Suprapubic skin (tissue), 4 donors: ENCODE measurements at regions not wholly inside any gene's neighbourhood (a gene's known extent, or its start where the extent isn't known, plus 50 kb on each side); places are given as distances from the start of the nearest gene placed in this dataset.

Experiments used
- EP300 ChIP-seq: sonication (generic); formaldehyde crosslinking; IDR thresholded peaks from one replicate; pipeline ENCODE4 v1.6.1; 2017; ENCODE audit warnings: antibody characterized with exemption
- POLR2A ChIP-seq, 2 donors: fragments of 450-650 bp; IDR thresholded peaks; one replicate each; pipeline ENCODE4 v1.6.1; 2017; ENCODE audit warnings: antibody characterized with exemption in 2 of 2, mild to moderate bottlenecking in 2 of 2, moderate library complexity in 2 of 2
- POLR2AphosphoS5 ChIP-seq, 3 donors: sonication (generic); formaldehyde crosslinking; IDR thresholded peaks; one replicate each; pipeline ENCODE4 v1.6.1; 2017; ENCODE audit warnings: antibody characterized with exemption in 3 of 3
- TF ChIP-seq, protein P1 (sequence below), 2 donors: fragments of 200-600 bp in 1 of 2; fragments of 450-650 bp in 1 of 2; sonication (generic) in 1 of 2; IDR thresholded peaks; one replicate each; pipeline ENCODE4 v1.5.1; 2016 to 2019; ENCODE audit warnings: antibody characterized with exemption in 2 of 2, mild to moderate bottlenecking in 1 of 2, moderate library complexity in 1 of 2

- TF ChIP-seq, protein P1, sequence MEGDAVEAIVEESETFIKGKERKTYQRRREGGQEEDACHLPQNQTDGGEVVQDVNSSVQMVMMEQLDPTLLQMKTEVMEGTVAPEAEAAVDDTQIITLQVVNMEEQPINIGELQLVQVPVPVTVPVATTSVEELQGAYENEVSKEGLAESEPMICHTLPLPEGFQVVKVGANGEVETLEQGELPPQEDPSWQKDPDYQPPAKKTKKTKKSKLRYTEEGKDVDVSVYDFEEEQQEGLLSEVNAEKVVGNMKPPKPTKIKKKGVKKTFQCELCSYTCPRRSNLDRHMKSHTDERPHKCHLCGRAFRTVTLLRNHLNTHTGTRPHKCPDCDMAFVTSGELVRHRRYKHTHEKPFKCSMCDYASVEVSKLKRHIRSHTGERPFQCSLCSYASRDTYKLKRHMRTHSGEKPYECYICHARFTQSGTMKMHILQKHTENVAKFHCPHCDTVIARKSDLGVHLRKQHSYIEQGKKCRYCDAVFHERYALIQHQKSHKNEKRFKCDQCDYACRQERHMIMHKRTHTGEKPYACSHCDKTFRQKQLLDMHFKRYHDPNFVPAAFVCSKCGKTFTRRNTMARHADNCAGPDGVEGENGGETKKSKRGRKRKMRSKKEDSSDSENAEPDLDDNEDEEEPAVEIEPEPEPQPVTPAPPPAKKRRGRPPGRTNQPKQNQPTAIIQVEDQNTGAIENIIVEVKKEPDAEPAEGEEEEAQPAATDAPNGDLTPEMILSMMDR (IDR thresholded peaks at IDR 0.05) = no peak
- TF ChIP-seq POLR2A (IDR thresholded peaks at IDR 0.05) (no peak), EP300 (no peak), POLR2AphosphoS5 (IDR thresholded peaks at IDR 0.05) (no peak)
Observed at GRCh38 chr6:92708945-92709344, 710.4 kb downstream of the EPHA7 start.
